ENCODE measurements at regions not wholly inside any gene's neighbourhood (a gene's known extent, or its start where the extent isn't known, plus 50 kb on each side); places are given as distances from the start of the nearest gene placed in this dataset.

DNA sequence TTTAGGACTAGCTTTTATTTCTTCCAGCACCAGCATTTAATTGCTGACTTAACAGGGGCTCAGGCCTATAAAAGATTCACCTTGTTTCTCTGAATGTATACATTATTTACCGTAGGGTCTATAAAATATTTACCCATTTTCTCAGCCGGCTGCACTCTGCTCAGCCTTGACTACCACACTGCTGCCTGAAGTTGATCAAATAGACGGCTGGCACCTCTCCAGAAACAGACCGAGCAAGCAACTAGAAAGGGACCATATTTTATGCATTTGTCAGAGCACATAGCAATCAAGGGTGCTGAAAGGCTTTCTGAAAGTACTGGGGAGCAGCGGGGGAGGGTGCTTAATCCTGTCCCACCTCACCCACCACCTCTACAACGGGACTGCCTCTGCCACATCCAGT lies 64.7 kb upstream of the FGGY start:
- TF ChIP-seq, protein P1, sequence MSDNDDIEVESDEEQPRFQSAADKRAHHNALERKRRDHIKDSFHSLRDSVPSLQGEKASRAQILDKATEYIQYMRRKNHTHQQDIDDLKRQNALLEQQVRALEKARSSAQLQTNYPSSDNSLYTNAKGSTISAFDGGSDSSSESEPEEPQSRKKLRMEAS (IDR thresholded peaks at IDR 0.05), result no peak
- TF ChIP-seq TEAD4 (IDR thresholded peaks at IDR 0.05), result no peak
- TF ChIP-seq RAD21 (IDR thresholded peaks at IDR 0.05; ENCODE audit: low read depth), result no peak
- no peak for TF ChIP-seq TCF12 (IDR thresholded peaks at IDR 0.05; ENCODE audit: low read depth)
- TF ChIP-seq REST (IDR thresholded peaks at IDR 0.05; ENCODE audit: low read depth), result no peak
- no peak for TF ChIP-seq FOXM1 (IDR thresholded peaks at IDR 0.05; ENCODE audit: borderline replicate concordance, low read depth)
- TF ChIP-seq EGR1 (IDR thresholded peaks at IDR 0.05), result no peak
- no peak for TF ChIP-seq NFIC (IDR thresholded peaks at IDR 0.05)
- no peak for TF ChIP-seq YY1 (IDR thresholded peaks at IDR 0.05; ENCODE audit: low read depth)
- TF ChIP-seq CEBPB (IDR thresholded peaks at IDR 0.05), result no peak
- no peak for TF ChIP-seq CREB1 (IDR thresholded peaks at IDR 0.05; ENCODE audit: low read depth)
- no peak for TF ChIP-seq EP300 (IDR thresholded peaks at IDR 0.05; ENCODE audit: borderline replicate concordance)
- TF ChIP-seq TAF1 (IDR thresholded peaks at IDR 0.05; ENCODE audit: low read depth), result no peak
- no peak for TF ChIP-seq USF1 (IDR thresholded peaks at IDR 0.05)
- TF ChIP-seq ZBTB7A (IDR thresholded peaks at IDR 0.05; ENCODE audit: low read depth), result no peak

GRCh38 chr1:59233444-59233843 lies 63.5 kb upstream of the FGGY start:
- TF ChIP-seq TEAD4 (IDR thresholded peaks at IDR 0.05), result no peak
- no peak for TF ChIP-seq ZBTB7A (IDR thresholded peaks at IDR 0.05; ENCODE audit: low read depth)
- no peak for TF ChIP-seq TCF12 (IDR thresholded peaks at IDR 0.05; ENCODE audit: low read depth)
- no peak for TF ChIP-seq EGR1 (IDR thresholded peaks at IDR 0.05)
- TF ChIP-seq CREB1 (IDR thresholded peaks at IDR 0.05; ENCODE audit: low read depth), result no peak
- no peak for TF ChIP-seq CEBPB (IDR thresholded peaks at IDR 0.05)
- no peak for TF ChIP-seq FOXM1 (IDR thresholded peaks at IDR 0.05; ENCODE audit: borderline replicate concordance, low read depth)

- TF ChIP-seq EGR1 (IDR thresholded peaks at IDR 0.05), result no peak
- TF ChIP-seq ZBTB7A (IDR thresholded peaks at IDR 0.05; ENCODE audit: low read depth), result no peak
- no peak for TF ChIP-seq FOXM1 (IDR thresholded peaks at IDR 0.05; ENCODE audit: borderline replicate concordance, low read depth)
- TF ChIP-seq NFIC (IDR thresholded peaks at IDR 0.05), result no peak
- no peak for TF ChIP-seq TAF1 (IDR thresholded peaks at IDR 0.05; ENCODE audit: low read depth)
- TF ChIP-seq YY1 (IDR thresholded peaks at IDR 0.05; ENCODE audit: low read depth), result no peak
- TF ChIP-seq TEAD4 (IDR thresholded peaks at IDR 0.05), result no peak
- TF ChIP-seq RAD21 (IDR thresholded peaks at IDR 0.05; ENCODE audit: low read depth), result no peak
- no peak for TF ChIP-seq REST (IDR thresholded peaks at IDR 0.05; ENCODE audit: low read depth)
Observed at GRCh38 chr1:59236721-59237545, 60.0 kb upstream of the FGGY start.

DNA sequence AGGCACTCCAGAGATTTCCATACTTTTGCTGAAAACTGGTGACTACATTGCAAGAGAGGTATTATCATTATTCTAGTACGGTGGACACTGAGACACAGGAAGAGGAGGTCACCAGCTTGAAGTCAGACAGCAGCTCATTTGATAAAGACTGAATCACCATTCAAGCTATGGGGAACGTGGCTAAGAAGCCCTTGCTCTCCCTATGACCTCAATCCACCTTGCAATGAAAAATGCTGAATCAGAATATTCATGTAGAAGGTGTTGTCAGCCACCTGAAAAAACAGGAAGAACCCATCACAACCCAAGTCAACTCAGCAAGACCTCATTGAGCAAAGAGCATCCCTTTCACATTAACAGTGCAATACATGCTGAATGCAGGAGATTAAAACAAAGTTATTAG lies 59.0 kb upstream of the FGGY start:
- no peak for TF ChIP-seq CEBPB (IDR thresholded peaks at IDR 0.05)
- no peak for TF ChIP-seq TEAD4 (IDR thresholded peaks at IDR 0.05)
- TF ChIP-seq TCF12 (IDR thresholded peaks at IDR 0.05; ENCODE audit: low read depth), result no peak
- no peak for TF ChIP-seq NFIC (IDR thresholded peaks at IDR 0.05)
- TF ChIP-seq FOXM1 (IDR thresholded peaks at IDR 0.05; ENCODE audit: borderline replicate concordance, low read depth), result no peak

GRCh38 chr1:59238333-59238934 lies 58.5 kb upstream of the FGGY start:
- TF ChIP-seq USF1 (IDR thresholded peaks at IDR 0.05) (no peak), CREB1 (IDR thresholded peaks at IDR 0.05; ENCODE audit: low read depth) (no peak), ZBTB7A (IDR thresholded peaks at IDR 0.05; ENCODE audit: low read depth) (no peak), TAF1 (IDR thresholded peaks at IDR 0.05; ENCODE audit: low read depth) (no peak), TEAD4 (IDR thresholded peaks at IDR 0.05) (no peak), EP300 (IDR thresholded peaks at IDR 0.05; ENCODE audit: borderline replicate concordance) (no peak), TCF12 (IDR thresholded peaks at IDR 0.05; ENCODE audit: low read depth) (no peak), YY1 (IDR thresholded peaks at IDR 0.05; ENCODE audit: low read depth) (no peak), NFIC (IDR thresholded peaks at IDR 0.05) (no peak), REST (IDR thresholded peaks at IDR 0.05; ENCODE audit: low read depth) (no peak), FOXM1 (IDR thresholded peaks at IDR 0.05; ENCODE audit: borderline replicate concordance, low read depth) (no peak), RAD21 (IDR thresholded peaks at IDR 0.05; ENCODE audit: low read depth) (no peak), EGR1 (IDR thresholded peaks at IDR 0.05) (no peak), CEBPB (IDR thresholded peaks at IDR 0.05) (no peak)
- TF ChIP-seq, protein P1 (IDR thresholded peaks at IDR 0.05), result no peak

Data from Ishikawa (cell line).